SKM-1 treated with dmso at 0.1 percent for 144 hours (cell line): ENCODE measurements at regions not wholly inside any gene's neighbourhood (a gene's known extent, or its start where the extent isn't known, plus 50 kb on each side); places are given as distances from the start of the nearest gene placed in this dataset.
"Not testable (repeated sequence)": the region's sequence is repeated elsewhere in the genome, so short reads cannot be mapped to it uniquely, and the experiment has no call there.

ENCODE experiments used
- DNase-seq: peaks from one replicate; lab custom pipeline; 2025; ENCODE audit not compliant: unreplicated experiment; lab: John Stamatoyannopoulos, UW

GRCh38 chr5:30401479-30402058 lies 791.9 kb upstream of the CDH6 start:
- peak; percentile 4 for DNase-seq

DNA sequence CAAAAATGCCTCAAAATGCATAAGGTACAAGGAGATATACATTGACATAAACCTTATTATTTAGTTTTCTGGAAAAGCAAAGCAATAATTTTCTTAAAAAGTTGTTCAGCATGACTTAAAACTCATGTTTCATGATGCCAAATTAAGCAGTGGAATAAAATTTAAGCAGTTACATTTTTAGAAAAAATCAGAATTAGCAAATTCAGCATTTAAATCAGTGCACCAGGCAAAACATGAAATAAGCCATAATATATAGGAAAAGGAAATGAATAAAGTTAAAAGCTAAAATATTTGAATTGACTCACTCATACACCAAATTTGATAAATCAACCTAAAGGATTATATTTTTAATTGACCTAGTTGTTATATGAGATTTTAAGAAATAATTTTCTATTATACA lies 795.1 kb upstream of the CDH6 start:
- no peak for DNase-seq

DNA sequence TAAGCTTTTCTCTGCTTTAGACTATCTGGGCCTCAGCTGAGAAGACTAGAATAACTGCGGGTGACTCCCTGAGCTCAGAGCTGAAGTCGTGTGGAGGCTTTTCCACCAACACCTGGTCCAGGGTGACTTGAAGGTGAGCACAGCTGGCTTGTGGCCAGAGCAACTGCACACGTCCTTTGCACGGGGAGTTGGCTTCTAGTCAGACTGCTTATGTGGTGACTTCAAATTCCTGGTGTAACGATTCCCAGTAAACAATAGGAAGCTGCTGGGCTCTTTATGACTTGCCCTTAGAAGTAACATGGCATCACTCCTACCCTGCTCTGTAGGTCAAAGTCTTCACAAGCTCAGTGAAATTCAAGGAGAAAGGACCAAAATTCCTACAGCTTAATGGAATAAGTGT lies 800.6 kb upstream of the CDH6 start:
- DNase-seq, result no peak

DNA sequence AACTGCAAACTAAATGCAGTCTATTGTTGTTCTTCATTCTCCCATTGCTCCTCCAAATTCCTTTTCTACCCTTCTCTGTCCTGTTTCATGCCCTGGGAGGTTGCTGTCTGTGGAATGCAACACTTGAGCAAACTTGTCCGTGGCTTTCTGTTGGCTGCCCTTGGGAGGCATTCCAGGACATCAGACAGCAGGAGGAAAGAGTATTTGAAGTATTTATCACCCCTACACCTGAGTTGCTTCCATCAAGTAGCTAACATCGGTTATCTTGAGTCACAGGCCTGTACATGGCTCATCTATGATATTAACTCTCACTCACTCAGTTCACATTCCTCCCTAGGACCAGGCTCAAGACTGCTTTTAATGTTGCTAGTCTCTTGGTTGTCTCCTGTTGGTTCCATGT lies 803.4 kb upstream of the CDH6 start:
- no peak for DNase-seq

DNA sequence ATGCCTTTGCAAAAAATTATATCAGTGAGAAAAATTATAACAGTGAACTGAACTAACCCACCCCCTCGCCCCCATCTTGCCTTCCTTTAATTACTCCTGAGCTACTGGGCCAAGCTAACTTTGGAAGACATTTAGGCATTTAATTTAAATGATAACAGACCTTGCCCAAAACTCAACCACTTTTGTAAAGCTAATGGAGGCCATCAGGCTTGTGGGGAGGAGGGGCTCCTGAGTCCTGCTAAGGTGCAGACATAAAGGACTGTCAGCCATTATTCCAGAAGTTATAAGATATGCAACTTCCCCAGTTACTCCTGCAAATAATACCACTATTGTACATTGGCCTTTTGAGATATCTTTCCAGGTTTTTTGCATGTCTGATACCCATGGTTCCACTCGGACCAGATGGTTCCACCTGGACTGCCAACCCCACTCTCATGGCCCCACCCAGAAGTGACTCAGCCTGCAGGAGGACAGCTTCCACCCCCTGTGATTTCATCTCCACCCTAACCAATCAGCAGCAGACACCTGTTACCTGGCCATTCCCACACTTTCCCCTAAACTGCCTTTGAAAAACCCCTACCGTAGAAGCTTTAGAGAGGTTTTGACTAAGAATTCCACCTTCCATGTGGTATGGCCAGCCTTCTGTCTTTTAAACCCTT lies 805.4 kb upstream of the CDH6 start:
- DNase-seq, result no peak

DNA sequence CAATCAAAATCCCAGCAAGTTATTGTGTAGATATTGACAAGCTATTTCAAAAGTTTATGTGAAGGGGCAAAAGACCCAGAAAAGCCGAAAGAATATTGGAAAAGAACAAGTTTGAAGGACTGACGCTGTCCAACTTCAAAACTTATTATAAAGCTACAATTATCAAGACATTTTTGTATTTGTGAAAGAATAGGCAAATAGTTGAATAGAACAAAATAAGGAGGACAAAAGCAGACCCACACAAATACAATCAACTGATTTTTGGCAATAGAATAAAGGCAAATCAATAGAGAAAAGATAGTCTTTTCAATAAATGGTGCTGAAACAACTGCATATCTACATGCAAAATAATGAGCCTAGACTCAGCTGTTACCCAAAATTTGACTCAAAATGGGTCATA lies 807.7 kb upstream of the CDH6 start:
- no peak for DNase-seq

GRCh38 chr5:30384171-30384570 lies 809.3 kb upstream of the CDH6 start:
- no peak for DNase-seq

GRCh38 chr5:30380228-30380627 lies 813.3 kb upstream of the CDH6 start:
- no peak for DNase-seq

GRCh38 chr5:30376848-30377247 lies 816.6 kb upstream of the CDH6 start:
- DNase-seq, result no peak

DNA sequence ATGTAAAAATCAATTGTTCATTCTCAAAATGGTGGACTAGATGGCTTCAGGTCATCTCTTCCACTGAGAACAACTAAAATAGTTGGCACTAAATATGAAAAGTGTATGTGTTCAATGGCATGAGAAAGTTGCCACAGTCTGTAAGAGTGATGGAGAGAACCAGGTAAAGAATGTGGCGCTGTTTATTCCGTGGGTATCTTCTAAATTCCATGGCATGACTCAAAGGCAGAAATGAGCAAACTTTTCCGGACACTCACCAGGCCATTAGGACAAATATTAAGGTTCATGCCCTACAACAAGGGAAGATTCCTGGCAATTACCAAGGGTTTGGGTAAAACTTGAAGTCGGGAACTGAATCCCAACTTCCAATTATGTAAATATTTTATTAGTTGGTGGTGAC lies 825.4 kb upstream of the CDH6 start:
- DNase-seq, result no peak

GRCh38 chr5:30365031-30365430 lies 828.5 kb upstream of the CDH6 start:
- DNase-seq, result not testable (repeated sequence)

GRCh38 chr5:30357371-30357770 lies 836.1 kb upstream of the CDH6 start:
- no peak for DNase-seq

DNA sequence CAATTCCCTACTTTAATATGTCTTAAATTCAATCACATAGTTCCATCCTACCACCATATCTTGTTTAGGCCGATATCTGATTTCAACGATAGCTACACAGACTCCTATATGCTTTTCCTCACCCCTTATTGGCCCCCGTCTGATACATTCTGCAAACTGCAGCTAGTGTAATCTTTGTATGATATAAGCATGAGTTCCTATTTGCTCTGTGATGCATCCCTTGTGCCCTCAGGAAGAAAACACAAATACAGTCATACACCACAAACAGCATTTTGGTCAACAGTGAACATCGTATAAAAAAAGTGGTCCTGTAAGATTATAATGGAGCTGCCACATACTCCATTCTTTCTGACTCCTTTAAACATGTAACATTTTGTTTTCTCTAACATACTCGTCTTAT lies 837.8 kb upstream of the CDH6 start:
- no peak for DNase-seq

DNA sequence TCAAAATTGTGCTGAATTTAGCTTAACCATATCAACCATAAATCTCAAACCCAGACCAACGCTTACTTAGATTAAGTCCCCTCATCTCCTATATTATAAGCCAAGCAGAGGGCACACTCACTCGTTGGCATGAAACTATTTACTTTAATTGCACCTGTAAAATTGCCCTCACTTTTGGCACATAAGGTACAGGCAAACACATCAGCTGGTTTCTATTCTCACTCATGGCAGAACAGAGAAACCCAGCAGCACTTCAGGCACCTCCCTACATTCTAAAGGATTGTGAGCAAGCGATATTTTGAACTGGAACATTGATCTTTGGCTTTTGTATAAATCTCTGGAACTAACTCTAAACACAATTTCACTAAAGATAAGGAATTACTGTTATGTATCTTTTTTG lies 845.6 kb upstream of the CDH6 start:
- no peak for DNase-seq

GRCh38 chr5:30345539-30346345 lies 847.7 kb upstream of the CDH6 start:
- not testable (repeated sequence) for DNase-seq

- no peak for DNase-seq
Observed at GRCh38 chr5:30343707-30344106, 849.8 kb upstream of the CDH6 start.

GRCh38 chr5:30341466-30341865 lies 852.0 kb upstream of the CDH6 start:
- no peak for DNase-seq

DNA sequence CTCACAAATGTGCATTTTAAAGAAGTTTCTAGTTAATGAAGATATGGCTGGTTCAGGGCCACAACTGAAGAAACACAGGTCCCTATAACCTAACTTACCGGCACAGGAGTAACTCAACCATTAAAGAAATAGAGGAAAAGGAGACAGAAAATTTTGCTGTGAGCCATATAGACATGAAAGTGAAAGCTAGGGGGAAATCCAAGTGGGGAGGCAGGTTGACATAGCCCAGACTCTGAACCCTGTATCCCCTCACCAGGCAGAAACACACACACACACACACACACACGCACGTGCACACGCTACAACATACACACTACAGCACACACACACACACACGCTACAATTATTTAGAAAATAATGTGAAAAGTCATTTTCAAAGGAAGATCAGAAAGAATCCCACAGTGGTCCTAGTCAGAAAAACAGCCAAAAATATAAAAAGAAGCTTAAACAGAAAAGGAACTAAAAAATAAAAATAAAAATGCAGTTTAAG lies 856.4 kb upstream of the CDH6 start:
- DNase-seq, result no peak

- no peak for DNase-seq
Observed at GRCh38 chr5:30331534-30331933, 862.0 kb upstream of the CDH6 start.

GRCh38 chr5:30325795-30326194 lies 867.7 kb upstream of the CDH6 start:
- DNase-seq, result no peak

- DNase-seq, result no peak
Observed at GRCh38 chr5:30324083-30324482, 869.4 kb upstream of the CDH6 start.

DNA sequence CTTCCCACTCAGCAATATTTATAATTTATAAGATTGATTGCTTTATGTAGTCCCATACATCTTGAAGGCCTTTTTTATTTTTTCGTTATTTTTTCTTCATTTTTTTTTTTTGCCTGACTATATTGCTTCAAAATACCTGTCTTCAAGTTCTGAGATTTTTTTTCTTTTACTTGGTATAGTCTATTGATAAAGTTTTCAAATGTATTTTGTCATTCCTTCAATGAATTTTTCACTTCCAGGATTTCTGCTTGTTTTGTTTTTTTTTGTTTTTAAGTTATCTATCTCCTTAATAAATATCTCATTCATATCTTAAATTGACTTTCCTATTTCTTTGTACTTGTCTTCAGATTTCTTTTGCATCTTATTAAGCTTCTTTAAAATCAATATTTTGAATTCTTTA lies 905.6 kb upstream of the CDH6 start:
- no peak for DNase-seq
